ENCODE measurements at regions not wholly inside any gene's neighbourhood (a gene's known extent, or its start where the extent isn't known, plus 50 kb on each side); places are given as distances from the start of the nearest gene placed in this dataset.
A peak's percentile ranks its signal among the peaks of the same experiment; 100 is the strongest.

- in situ Hi-C loops (cut with HindIII; ENCODE audit: low sequenced_read_pairs): no loop called here
- peak; percentile 92 for DNase-seq (ENCODE audit: low spot score)
Measured at GRCh38 chr16:6038941-6039645, 941.5 kb upstream of the EEF2KMT start.

DNA sequence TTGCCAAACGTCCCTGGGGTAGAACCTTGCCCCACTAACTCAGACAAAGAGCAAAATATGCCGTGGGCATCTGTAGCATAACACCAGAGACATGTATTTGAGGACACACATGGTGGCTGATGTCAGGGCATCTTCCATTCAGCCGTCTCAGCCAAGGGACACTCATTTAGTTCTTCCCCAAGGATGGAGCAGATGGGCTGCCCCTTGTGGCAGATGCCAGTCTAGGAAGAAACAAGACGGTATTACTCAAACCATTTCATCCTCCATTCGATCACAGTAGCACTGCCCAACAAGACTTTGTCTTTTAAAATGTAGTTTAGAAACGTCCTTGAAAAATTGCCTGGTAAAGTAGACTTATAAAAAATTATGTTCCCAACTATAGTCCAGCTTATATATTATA, 937.6 kb upstream of the EEF2KMT start:
- in situ Hi-C loops (cut with HindIII; ENCODE audit: low sequenced_read_pairs): no loop called here
- DNase-seq (ENCODE audit: low spot score): peak; percentile 79

DNA sequence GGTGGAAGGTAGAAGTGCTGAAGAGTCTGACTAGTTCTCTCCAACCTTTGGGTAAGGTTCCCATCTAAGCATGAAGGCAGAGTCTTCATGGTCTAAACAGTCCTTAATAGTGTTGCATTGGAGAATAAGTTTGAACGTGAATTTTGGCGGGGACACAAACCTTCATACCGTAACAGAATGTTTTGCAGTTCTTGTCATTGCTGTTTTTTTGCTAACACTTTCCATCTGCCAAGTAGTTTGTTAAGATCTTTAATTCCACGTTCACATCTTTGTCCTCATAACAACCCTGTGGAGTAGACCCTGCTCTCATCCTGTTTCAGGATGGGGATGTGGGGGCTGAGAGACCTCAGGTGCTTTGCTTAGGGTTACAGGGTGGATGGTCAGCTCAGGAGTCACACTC, 936.9 kb upstream of the EEF2KMT start:
- DNase-seq (ENCODE audit: low spot score): no peak
- in situ Hi-C loops (cut with HindIII; ENCODE audit: low sequenced_read_pairs): no loop called here

DNA sequence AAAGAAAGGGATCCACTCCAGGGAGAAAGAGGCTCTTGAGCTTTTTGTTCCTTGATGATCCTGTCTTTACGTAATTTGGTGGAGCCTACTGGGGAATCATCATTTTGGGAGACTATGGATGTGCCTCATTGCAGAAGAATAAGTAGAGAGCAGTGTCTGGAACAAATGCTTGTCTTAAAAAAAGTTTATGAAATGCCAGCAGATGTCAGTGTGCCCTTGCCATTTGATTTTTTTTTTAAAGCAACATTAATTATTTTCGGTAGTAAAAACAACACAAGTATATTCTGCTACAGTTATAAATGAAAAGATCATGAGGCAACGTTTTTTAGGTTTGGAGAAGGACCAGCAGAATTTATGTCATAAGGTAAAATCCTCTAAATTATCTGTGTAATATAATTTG, 934.8 kb upstream of the EEF2KMT start:
- DNase-seq (ENCODE audit: low spot score): peak; percentile 79
- in situ Hi-C loops (cut with HindIII; ENCODE audit: low sequenced_read_pairs): no loop called here

DNA sequence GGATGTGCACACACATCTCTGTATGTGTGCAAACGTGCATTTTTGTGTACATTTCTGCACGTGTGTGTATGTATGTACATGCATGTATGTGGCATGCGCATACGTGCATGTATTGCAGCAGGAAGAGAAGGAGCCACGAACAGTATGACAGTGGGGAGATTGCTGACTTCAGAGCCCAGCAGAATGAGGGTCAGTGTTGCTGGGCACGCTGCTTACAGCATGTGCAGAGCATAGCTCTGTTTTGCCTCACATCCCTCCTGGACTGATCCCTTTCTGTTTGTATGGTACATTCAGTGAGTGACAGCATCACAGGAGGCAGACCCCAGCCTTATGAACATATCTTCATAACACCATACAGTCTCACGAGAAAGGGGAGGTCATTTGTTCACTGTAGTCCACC, 934.0 kb upstream of the EEF2KMT start:
- in situ Hi-C loops (cut with HindIII; ENCODE audit: low sequenced_read_pairs): no loop called here
- DNase-seq (ENCODE audit: low spot score): peak; percentile 77

DNA sequence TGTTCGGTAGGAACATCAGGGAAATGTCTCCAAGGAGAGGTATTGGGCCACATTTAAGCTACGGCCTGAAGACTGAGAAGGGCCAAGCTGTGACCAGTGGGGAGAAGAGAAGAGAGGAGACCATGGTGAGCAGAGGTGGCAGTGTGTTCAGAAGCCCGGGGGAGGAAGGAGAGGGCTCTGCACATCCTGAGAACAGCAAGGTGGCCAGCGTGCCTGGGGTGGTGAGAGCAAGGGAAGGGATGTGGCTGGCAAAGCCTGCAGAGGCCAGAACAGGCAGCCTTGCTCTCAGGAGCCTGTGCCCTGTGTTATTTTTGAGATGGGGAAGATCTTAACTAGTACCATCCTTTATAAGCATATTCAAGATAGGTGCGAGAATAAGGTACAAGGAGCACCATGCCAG, 933.5 kb upstream of the EEF2KMT start:
- peak; percentile 69 for DNase-seq (ENCODE audit: low spot score)
- in situ Hi-C loops (cut with HindIII; ENCODE audit: low sequenced_read_pairs): no loop called here

- in situ Hi-C loops (cut with HindIII; ENCODE audit: low sequenced_read_pairs): no loop called here
- no peak for DNase-seq (ENCODE audit: low spot score)
Measured at GRCh38 chr16:6027733-6028132, 930.1 kb upstream of the EEF2KMT start.

- DNase-seq (ENCODE audit: low spot score): peak; percentile 66
- in situ Hi-C loops (cut with HindIII; ENCODE audit: low sequenced_read_pairs): no loop called here
Measured at GRCh38 chr16:6023449-6023848, 925.9 kb upstream of the EEF2KMT start.

- DNase-seq (ENCODE audit: low spot score): no peak
- in situ Hi-C loops (cut with HindIII; ENCODE audit: low sequenced_read_pairs): no loop called here
Measured at GRCh38 chr16:6021276-6021943, 923.8 kb upstream of the EEF2KMT start.

DNA sequence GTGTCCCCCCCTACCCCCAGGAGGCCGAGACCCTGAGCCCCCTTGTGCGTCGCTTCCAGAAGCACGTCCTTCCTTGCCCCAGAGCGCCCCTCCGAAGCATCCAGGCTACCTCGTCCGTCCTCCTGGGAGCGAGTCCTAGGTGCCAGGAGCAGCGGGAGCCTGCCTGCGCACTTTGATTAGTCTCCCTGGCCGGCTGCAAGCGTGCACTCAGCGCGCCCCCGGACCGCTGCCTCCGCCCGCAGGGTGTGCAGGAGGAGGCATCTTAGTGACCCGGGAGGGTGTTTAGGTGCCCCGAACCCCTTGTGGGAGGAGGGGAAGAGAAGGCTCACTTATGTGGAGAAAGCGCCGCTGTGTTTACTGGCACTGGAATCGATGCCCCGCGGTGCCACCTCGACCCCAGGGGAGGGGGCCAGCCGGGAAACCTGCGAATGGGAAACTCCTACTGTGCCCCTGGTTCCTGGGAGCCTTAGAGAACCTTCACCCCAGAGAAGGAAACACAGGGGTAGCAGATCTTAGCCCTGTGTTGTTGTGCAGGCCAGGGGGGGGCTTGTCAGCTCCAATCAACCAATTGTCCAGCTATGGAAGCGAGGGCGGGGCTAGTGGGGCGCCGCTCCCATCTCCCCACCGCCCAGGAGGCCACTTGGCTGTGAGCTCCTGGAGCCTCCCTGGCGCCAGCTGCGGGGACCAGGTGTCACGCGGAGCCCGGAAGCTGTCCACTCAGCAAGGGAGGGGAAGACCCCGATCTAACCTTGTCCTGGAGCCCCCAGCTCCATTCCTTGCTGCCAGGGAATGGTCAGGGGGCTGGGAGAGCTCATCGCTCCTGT, 922.8 kb upstream of the EEF2KMT start:
- DNase-seq (ENCODE audit: low spot score): peak; percentile 73
- in situ Hi-C loops (cut with HindIII; ENCODE audit: low sequenced_read_pairs): no loop called here

GRCh38 chr16:6019490-6019991, 921.9 kb upstream of the EEF2KMT start:
- in situ Hi-C loops (cut with HindIII; ENCODE audit: low sequenced_read_pairs): no loop called here
- peak; percentile 38 for DNase-seq (ENCODE audit: low spot score)

DNA sequence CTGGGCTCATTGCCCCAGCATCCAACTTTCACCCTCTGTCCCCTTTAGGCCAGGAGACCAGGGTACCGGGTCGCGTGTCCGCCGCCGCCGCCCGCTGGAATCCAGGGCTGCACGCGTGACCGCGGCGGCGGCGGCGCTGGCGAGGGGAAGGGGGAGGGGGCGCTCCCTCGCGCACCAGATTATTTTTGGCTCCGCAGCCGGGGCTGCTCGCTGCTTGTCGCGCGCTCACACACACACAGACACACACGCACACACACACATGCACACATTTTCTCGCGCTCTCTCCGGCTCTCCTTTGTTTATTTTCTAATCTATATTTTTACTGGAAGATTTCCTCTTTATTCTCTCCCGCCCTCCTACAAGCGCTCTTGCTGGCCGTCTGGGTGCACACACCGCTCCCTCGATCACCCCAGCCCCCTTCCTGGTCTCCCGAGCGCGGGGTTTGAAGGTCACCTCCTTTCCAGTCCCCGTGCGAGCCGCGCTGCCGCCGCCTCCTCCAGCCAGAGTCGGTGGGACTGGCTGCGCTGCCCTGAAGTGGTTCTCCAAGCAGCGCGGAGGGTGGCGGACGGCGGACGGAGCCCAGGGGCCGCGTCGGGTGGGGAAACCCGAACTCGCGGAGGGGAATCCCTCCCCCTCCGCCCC, 921.4 kb upstream of the EEF2KMT start:
- peak; percentile 49 for DNase-seq (ENCODE audit: low spot score)
- in situ Hi-C loops (cut with HindIII; ENCODE audit: low sequenced_read_pairs): no loop called here

- DNase-seq (ENCODE audit: low spot score): peak; percentile 82
- in situ Hi-C loops (cut with HindIII; ENCODE audit: low sequenced_read_pairs): no loop called here
Measured at GRCh38 chr16:6016530-6017184, 919.1 kb upstream of the EEF2KMT start.

DNA sequence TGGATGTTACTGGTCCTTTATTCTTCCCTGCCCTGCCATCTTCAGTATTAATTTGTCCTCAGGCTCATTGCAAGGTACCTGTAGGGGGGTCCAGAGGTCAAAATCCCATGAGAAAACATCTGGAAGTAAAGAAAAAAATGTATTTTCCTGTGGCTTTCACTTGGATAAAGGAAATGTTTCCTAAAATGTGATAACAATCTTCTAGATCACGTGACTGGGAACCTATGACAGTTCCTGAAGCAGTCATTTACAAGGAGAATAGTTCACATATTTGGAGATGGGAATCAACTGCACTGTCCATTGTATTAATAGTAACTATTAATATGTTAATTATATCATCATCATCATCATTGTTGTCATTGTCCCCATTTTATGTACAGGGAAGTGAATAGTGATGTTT, 915.1 kb upstream of the EEF2KMT start:
- in situ Hi-C loops (cut with HindIII; ENCODE audit: low sequenced_read_pairs): no loop called here
- no peak for DNase-seq (ENCODE audit: low spot score)

DNA sequence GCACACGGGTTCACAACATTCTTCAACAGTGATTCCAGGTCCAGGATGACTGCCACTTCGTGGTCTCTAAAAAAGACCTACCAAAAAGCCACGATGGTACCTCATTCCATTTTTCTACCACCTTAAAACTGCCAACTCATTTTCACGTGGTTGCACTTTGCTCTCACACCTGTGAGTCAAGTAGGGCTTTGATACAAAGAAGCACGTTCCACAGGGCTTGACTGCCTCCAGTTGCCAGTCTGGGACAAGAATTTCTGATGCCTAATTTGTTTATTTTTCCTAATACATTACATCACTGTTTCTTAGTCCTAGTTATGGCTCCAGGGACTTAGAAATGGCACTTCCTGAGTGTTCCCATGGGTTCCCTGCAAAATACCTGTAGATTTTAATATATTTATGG, 911.6 kb upstream of the EEF2KMT start:
- in situ Hi-C loops (cut with HindIII; ENCODE audit: low sequenced_read_pairs): no loop called here
- no peak for DNase-seq (ENCODE audit: low spot score)

DNA sequence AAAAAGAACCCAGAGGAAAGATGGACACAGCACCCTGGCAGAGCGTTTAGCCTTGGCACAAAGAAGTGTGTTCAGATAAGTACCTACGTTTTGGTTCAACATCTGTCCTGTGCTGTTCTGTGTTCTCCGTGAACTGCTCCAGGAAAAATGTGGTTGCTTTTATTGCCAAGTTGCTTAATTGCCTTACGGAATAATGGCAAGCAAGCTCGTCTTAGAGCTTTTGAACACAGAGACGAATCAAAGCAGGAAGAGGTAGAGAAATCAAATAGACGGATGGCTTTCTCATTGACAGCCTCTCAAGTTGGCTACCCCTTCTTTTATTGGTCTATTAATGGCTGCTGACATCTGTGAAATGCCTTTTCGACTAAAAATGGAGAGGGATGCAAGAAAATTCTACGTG, 911.1 kb upstream of the EEF2KMT start:
- in situ Hi-C loops (cut with HindIII; ENCODE audit: low sequenced_read_pairs): no loop called here
- no peak for DNase-seq (ENCODE audit: low spot score)

DNA sequence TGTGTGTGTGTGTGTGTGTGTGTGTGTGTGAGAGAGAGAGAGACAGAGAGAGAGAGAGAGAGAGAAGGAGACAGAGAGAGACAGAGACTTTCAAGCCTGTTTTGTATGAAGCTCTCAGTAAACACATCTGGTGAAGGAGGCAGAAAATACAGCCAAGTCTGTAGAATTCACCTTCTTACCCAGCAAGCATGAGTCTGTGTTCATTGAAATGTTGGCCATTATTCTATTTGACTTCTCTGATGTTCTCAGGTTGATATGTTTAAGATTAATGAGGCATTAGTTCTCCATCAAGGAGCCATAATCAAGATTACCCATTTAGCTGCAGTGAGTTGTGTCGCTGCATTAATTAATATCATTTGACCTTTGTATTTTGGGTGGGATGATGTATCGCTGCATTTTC, 895.8 kb upstream of the EEF2KMT start:
- in situ Hi-C loops (cut with HindIII; ENCODE audit: low sequenced_read_pairs): no loop called here
- DNase-seq (ENCODE audit: low spot score): no peak

DNA sequence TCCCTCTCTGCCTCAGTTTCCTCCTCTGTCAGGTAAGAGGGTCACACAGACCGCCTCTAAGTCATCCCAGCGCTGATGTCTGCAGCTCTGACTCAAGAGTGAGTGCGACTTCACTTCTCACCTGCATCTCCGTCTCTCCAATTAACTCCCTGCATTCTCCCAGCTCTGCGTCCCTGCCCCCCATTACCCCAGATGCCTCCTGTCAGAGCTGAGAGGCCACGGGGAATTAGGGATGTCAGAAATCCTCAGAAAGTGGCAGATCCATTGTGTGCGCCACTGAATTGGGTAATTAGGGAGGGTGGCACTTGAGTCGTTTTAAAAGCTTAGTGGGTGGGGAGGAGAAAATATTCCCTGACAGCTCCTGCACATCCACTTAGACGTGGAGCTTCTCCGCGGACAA, 885.4 kb upstream of the EEF2KMT start:
- in situ Hi-C loops (cut with HindIII; ENCODE audit: low sequenced_read_pairs): no loop called here
- DNase-seq (ENCODE audit: low spot score): no peak

DNA sequence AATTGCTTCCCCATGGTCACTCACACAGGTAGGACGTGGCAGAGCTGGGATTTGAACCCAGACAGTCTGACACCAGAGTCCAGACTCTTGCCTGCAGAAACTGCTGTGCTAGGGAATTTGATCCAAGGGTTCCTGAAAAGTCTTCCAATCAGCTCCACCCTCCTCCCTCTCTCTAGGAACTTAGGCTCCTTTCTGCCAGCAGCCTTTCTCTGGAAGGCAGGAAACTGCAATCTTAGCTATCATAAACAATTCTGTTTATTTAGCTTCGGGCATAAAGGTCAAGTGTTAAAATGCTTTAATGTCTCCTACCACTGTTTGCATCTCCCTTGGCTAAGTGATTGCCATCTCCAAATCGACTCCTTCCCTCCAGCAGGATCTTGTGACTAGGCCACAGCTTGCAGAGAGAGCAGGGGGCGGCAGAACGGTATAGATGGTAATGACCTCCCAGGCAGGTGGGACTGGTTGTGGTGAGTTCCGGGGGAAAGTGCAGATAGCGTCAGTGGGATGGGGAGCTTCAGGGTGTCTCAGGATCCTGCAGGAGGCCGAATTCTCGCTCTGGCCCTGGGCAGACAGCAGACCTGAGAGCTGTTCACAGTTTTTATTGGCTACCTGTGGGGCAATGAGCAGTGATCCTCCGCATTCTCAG, 882.4 kb upstream of the EEF2KMT start:
- in situ Hi-C loops (cut with HindIII; ENCODE audit: low sequenced_read_pairs): no loop called here
- no peak for DNase-seq (ENCODE audit: low spot score)

Data from G401 (cell line).